ENCODE measurements at regions not wholly inside any gene's neighbourhood (a gene's known extent, or its start where the extent isn't known, plus 50 kb on each side); places are given as distances from the start of the nearest gene placed in this dataset.

- TF ChIP-seq ZNF281 (CRISPR knock-in tag; IDR thresholded peaks at IDR 0.05) (no peak), ZBTB43 (CRISPR knock-in tag; IDR thresholded peaks at IDR 0.05) (no peak)
These were observed 162.8 kb downstream of the ZIC5 start (continued) for GRCh38 chr13:99808786-99809185.

GRCh38 chr13:99806671-99807070 is 164.9 kb downstream of the ZIC5 start:
- peaks cover 21% of the 10 kb centered on the region for H3K27me3 Mint-ChIP-seq (ENCODE audit: low read depth)
- ATAC-seq (no peak), DNase-seq (ENCODE audit: low spot score) (no peak)
- H3K4me1 Mint-ChIP-seq: peaks cover 55% of the 10 kb centered on the region
- no peak overlapping the region for H3K4me3 Mint-ChIP-seq
- no peaks in the 10 kb centered on the region for H3K36me3 Mint-ChIP-seq
- ChIA-PET CTCF (no interaction called here), POLR2A (no interaction called here)
- no peaks in the 10 kb centered on the region for H3K9me3 Mint-ChIP-seq
- no peak overlapping the region for H3K27ac Mint-ChIP-seq
- TF ChIP-seq AFF4 (CRISPR knock-in tag; IDR thresholded peaks at IDR 0.05; ENCODE audit: borderline replicate concordance) (no peak), MLX (CRISPR knock-in tag; IDR thresholded peaks at IDR 0.05) (no peak), TP53 (CRISPR knock-in tag; IDR thresholded peaks at IDR 0.05) (no peak), STAT6 (CRISPR knock-in tag; conservative IDR thresholded peaks at IDR 0.05; ENCODE audit: low read depth) (no peak), GTF2I (CRISPR knock-in tag; conservative IDR thresholded peaks at IDR 0.05) (no peak), ATF6 (CRISPR knock-in tag; IDR thresholded peaks at IDR 0.05) (no peak), ATF3 (CRISPR knock-in tag; conservative IDR thresholded peaks at IDR 0.05) (no peak), OVOL2 (CRISPR knock-in tag; IDR thresholded peaks at IDR 0.05; ENCODE audit: borderline replicate concordance) (no peak), MAX (CRISPR knock-in tag; IDR thresholded peaks at IDR 0.05) (no peak), PREB (CRISPR knock-in tag; IDR thresholded peaks at IDR 0.05; ENCODE audit: borderline replicate concordance) (no peak), SP1 (CRISPR knock-in tag; conservative IDR thresholded peaks at IDR 0.05) (no peak), ZBTB43 (CRISPR knock-in tag; IDR thresholded peaks at IDR 0.05) (no peak), RELA (CRISPR knock-in tag; IDR thresholded peaks at IDR 0.05; ENCODE audit: borderline replicate concordance) (no peak), FOXK1 (CRISPR knock-in tag; IDR thresholded peaks at IDR 0.05) (no peak), ATF2 (CRISPR knock-in tag; IDR thresholded peaks at IDR 0.05; ENCODE audit: borderline replicate concordance, low read depth) (no peak)
